CD4-positive, CD25-positive, alpha-beta regulatory T cell (primary cell): ENCODE measurements at regions not wholly inside any gene's neighbourhood (a gene's known extent, or its start where the extent isn't known, plus 50 kb on each side); places are given as distances from the start of the nearest gene placed in this dataset.
"Not testable (repeated sequence)": the region's sequence is repeated elsewhere in the genome, so short reads cannot be mapped to it uniquely, and the experiment has no call there.

Experiments used
- ATAC-seq, 2 donors: fragments of 150-1000 bp; cut with Tn5 transposase; one replicate each; pipeline ENCODE4 v1.10.0; 2021; ENCODE audit warnings: low read depth in 2 of 2, moderate number of reproducible peaks in 2 of 2, moderate library complexity in 1 of 2
- DNase-seq, 3 donors: peaks; one replicate each; pipeline versions ENCODE4 v3.0.0 to v3.0.0-alpha.2; 2012 to 2022; ENCODE audit warnings: mixed read lengths in 1 of 3
- H3K27ac ChIP-seq: one replicate; pipeline ENCODE4 v1.7.0; 2013; ENCODE audit warnings: mild to moderate bottlenecking, low read length; ENCODE audit not compliant: insufficient read depth, poor library complexity, severe bottlenecking
- H3K27me3 ChIP-seq: one replicate; pipeline ENCODE4 v1.7.0; 2013; ENCODE audit warnings: low read length; ENCODE audit not compliant: control insufficient read depth, insufficient read depth
- H3K36me3 ChIP-seq: one replicate; pipeline ENCODE4 v1.7.0; 2013; ENCODE audit warnings: mild to moderate bottlenecking, low read length, moderate library complexity; ENCODE audit not compliant: control insufficient read depth, insufficient read depth
- H3K4me1 ChIP-seq: 2 replicates; pipeline ENCODE4 v1.7.0; 2013; ENCODE audit warnings: mild to moderate bottlenecking, low read length; ENCODE audit not compliant: insufficient read depth, control insufficient read depth, poor library complexity, severe bottlenecking
- H3K4me3 ChIP-seq: one replicate; pipeline ENCODE4 v1.7.0; 2013; ENCODE audit warnings: low read depth, mild to moderate bottlenecking, low read length, moderate library complexity
- H3K9me3 ChIP-seq, 2 experiments: 1 replicate in 1 of 2; 2 replicates in 1 of 2; pipeline ENCODE4 v1.7.0; 2013; ENCODE audit warnings: low read length in 2 of 2, mild to moderate bottlenecking in 1 of 2, moderate library complexity in 1 of 2; ENCODE audit not compliant: control insufficient read depth in 2 of 2
- H3K27ac Mint-ChIP-seq, 3 donors: one replicate each; pipeline ENCODE4 v1.8.0; 2020 to 2022; ENCODE audit warnings: mild to moderate bottlenecking in 3 of 3, mixed read lengths in 3 of 3, moderate library complexity in 2 of 3
- H3K27me3 Mint-ChIP-seq: one replicate; pipeline ENCODE4 v1.8.0; 2022; ENCODE audit warnings: mild to moderate bottlenecking, mixed read lengths
- H3K36me3 Mint-ChIP-seq: one replicate; pipeline ENCODE4 v1.8.0; 2020; ENCODE audit warnings: mixed read lengths
- H3K4me1 Mint-ChIP-seq, 4 donors: one replicate each; pipeline ENCODE4 v1.8.0; 2020 to 2022; ENCODE audit warnings: mixed read lengths in 4 of 4, mild to moderate bottlenecking in 1 of 4
- H3K4me3 Mint-ChIP-seq, 4 donors: one replicate each; pipeline ENCODE4 v1.8.0; 2020 to 2022; ENCODE audit warnings: mild to moderate bottlenecking in 4 of 4, mixed read lengths in 4 of 4, moderate library complexity in 3 of 4
- H3K9me3 Mint-ChIP-seq, 7 donors: one replicate each; pipeline ENCODE4 v1.8.0; 2020 to 2022; ENCODE audit warnings: mixed read lengths in 7 of 7, mild to moderate bottlenecking in 3 of 7, moderate library complexity in 2 of 7

GRCh38 chr7:12834782-12835181, 147.3 kb downstream of the ARL4A start:
- Histone ChIP-seq H3K27me3 (peaks cover 2% of the 10 kb centered on the region), H3K4me1 (no peaks in the 10 kb centered on the region), H3K27ac (no peak overlapping the region), H3K36me3 (no peaks in the 10 kb centered on the region), H3K4me3 (no peak overlapping the region), H3K9me3 (no peaks in the 10 kb centered on the region)
- Mint-ChIP-seq H3K27ac (no peak overlapping the region), H3K36me3 (no peaks in the 10 kb centered on the region), H3K4me1 (no peaks in the 10 kb centered on the region), H3K27me3 (no peaks in the 10 kb centered on the region), H3K9me3 (peaks cover 0 to 18% (median 4%) of the 10 kb centered on the region in 7 donors), H3K4me3 (no peak overlapping the region)
- DNase-seq = no peak
- no peak for ATAC-seq

- Histone ChIP-seq H3K27me3 (no peaks in the 10 kb centered on the region), H3K36me3 (no peaks in the 10 kb centered on the region), H3K4me1 (no peaks in the 10 kb centered on the region), H3K4me3 (no peak overlapping the region), H3K27ac (no peak overlapping the region), H3K9me3 (no peaks in the 10 kb centered on the region)
- no peak overlapping the region for H3K27ac Mint-ChIP-seq
- ATAC-seq = no peak
- no peaks in the 10 kb centered on the region for H3K27me3 Mint-ChIP-seq
- no peaks in the 10 kb centered on the region for H3K36me3 Mint-ChIP-seq
- H3K4me3 Mint-ChIP-seq = no peak overlapping the region
- H3K4me1 Mint-ChIP-seq = no peaks in the 10 kb centered on the region
- H3K9me3 Mint-ChIP-seq = peaks cover 0 to 25% (median 4%) of the 10 kb centered on the region in 7 donors
- DNase-seq = no peak
These were observed 152.2 kb downstream of the ARL4A start for GRCh38 chr7:12839508-12840153.

- H3K27me3 Mint-ChIP-seq, DNase-seq, H3K4me3 ChIP-seq, H3K4me1 Mint-ChIP-seq, H3K4me1 ChIP-seq, ATAC-seq, H3K27ac Mint-ChIP-seq, H3K36me3 Mint-ChIP-seq, H3K9me3 ChIP-seq, H3K4me3 Mint-ChIP-seq, H3K27me3 ChIP-seq, H3K36me3 ChIP-seq, H3K27ac ChIP-seq: not testable (repeated sequence)
- peaks cover 0 to 36% (median 7%) of the 10 kb centered on the region in 7 donors for H3K9me3 Mint-ChIP-seq
These were observed 157.3 kb downstream of the ARL4A start for GRCh38 chr7:12844732-12845131.

GRCh38 chr7:12847001-12847400, 159.6 kb downstream of the ARL4A start:
- no peak overlapping the region for H3K27ac ChIP-seq
- H3K36me3 ChIP-seq = no peaks in the 10 kb centered on the region
- Mint-ChIP-seq H3K9me3 (peaks cover 0 to 34% (median 7%) of the 10 kb centered on the region in 7 donors), H3K27ac (no peak overlapping the region), H3K27me3 (no peaks in the 10 kb centered on the region), H3K4me1 (peaks cover 0 to 2% (median 0%) of the 10 kb centered on the region in 4 donors), H3K36me3 (no peaks in the 10 kb centered on the region), H3K4me3 (no peak overlapping the region)
- H3K4me3 ChIP-seq = no peak overlapping the region
- ATAC-seq (no peak), DNase-seq (no peak)
- H3K27me3 ChIP-seq = no peaks in the 10 kb centered on the region
- no peaks in the 10 kb centered on the region for H3K9me3 ChIP-seq
- no peaks in the 10 kb centered on the region for H3K4me1 ChIP-seq

GRCh38 chr7:12851142-12851541, 163.7 kb downstream of the ARL4A start:
- Histone ChIP-seq H3K4me3 (no peak overlapping the region), H3K27ac (no peak overlapping the region), H3K4me1 (no peaks in the 10 kb centered on the region), H3K27me3 (no peaks in the 10 kb centered on the region), H3K9me3 (no peaks in the 10 kb centered on the region), H3K36me3 (no peaks in the 10 kb centered on the region)
- ATAC-seq (no peak), DNase-seq (no peak)
- H3K9me3 Mint-ChIP-seq = peaks cover 0 to 5% (median 3%) of the 10 kb centered on the region in 7 donors
- H3K4me1 Mint-ChIP-seq = peaks cover 0 to 2% (median 0%) of the 10 kb centered on the region in 4 donors
- no peaks in the 10 kb centered on the region for H3K36me3 Mint-ChIP-seq
- no peak overlapping the region for H3K27ac Mint-ChIP-seq
- H3K27me3 Mint-ChIP-seq = peaks cover 4% of the 10 kb centered on the region
- no peak overlapping the region for H3K4me3 Mint-ChIP-seq

- Histone ChIP-seq H3K9me3 (no peaks in the 10 kb centered on the region), H3K4me1 (no peaks in the 10 kb centered on the region), H3K27me3 (no peaks in the 10 kb centered on the region), H3K4me3 (no peak overlapping the region), H3K36me3 (no peaks in the 10 kb centered on the region), H3K27ac (no peak overlapping the region)
- H3K27me3 Mint-ChIP-seq = peaks cover 4% of the 10 kb centered on the region
- ATAC-seq (no peak), DNase-seq (no peak)
- H3K27ac Mint-ChIP-seq = no peak overlapping the region
- H3K9me3 Mint-ChIP-seq = peaks cover 0 to 5% (median 3%) of the 10 kb centered on the region in 7 donors
- H3K4me3 Mint-ChIP-seq = no peak overlapping the region
- H3K36me3 Mint-ChIP-seq = no peaks in the 10 kb centered on the region
- peaks cover 0 to 2% (median 0%) of the 10 kb centered on the region in 4 donors for H3K4me1 Mint-ChIP-seq
These were observed 164.4 kb downstream of the ARL4A start for GRCh38 chr7:12851841-12852240.

GRCh38 chr7:12855036-12855435, 167.6 kb downstream of the ARL4A start:
- Histone ChIP-seq H3K9me3 (no peaks in the 10 kb centered on the region), H3K4me1 (no peaks in the 10 kb centered on the region), H3K27ac (no peak overlapping the region), H3K36me3 (no peaks in the 10 kb centered on the region), H3K4me3 (no peak overlapping the region), H3K27me3 (no peaks in the 10 kb centered on the region)
- Mint-ChIP-seq H3K27me3 (peaks cover 4% of the 10 kb centered on the region), H3K27ac (no peak overlapping the region), H3K36me3 (no peaks in the 10 kb centered on the region), H3K4me3 (no peak overlapping the region), H3K4me1 (no peaks in the 10 kb centered on the region), H3K9me3 (no peaks in the 10 kb centered on the region)
- DNase-seq = no peak
- ATAC-seq = no peak

GRCh38 chr7:12859761-12860160, 172.3 kb downstream of the ARL4A start:
- DNase-seq (no peak), ATAC-seq (no peak)
- H3K4me1 ChIP-seq = no peaks in the 10 kb centered on the region
- H3K9me3 ChIP-seq = no peaks in the 10 kb centered on the region
- H3K36me3 Mint-ChIP-seq = no peaks in the 10 kb centered on the region
- H3K27me3 Mint-ChIP-seq = no peaks in the 10 kb centered on the region
- no peaks in the 10 kb centered on the region for H3K9me3 Mint-ChIP-seq
- H3K27ac ChIP-seq = no peak overlapping the region
- H3K27me3 ChIP-seq = no peaks in the 10 kb centered on the region
- no peak overlapping the region for H3K4me3 Mint-ChIP-seq
- H3K27ac Mint-ChIP-seq = no peak overlapping the region
- H3K36me3 ChIP-seq = no peaks in the 10 kb centered on the region
- no peak overlapping the region for H3K4me3 ChIP-seq
- no peaks in the 10 kb centered on the region for H3K4me1 Mint-ChIP-seq
